GM23338 (cell line): ENCODE measurements at regions not wholly inside any gene's neighbourhood (a gene's known extent, or its start where the extent isn't known, plus 50 kb on each side); places are given as distances from the start of the nearest gene placed in this dataset.

Experiments used
- ATAC-seq: fragments of 200-7000 bp; cut with Tn5 transposase; 3 replicates; pipeline ENCODE4 v1.9.1; 2020
- DNase-seq: peaks from one replicate; pipeline ENCODE4 v3.0.0-alpha.2; 2015; ENCODE audit warnings: low spot score
- H2AFZ ChIP-seq: fragments of 200-600 bp; sonication (generic); 2 replicates; pipeline ENCODE4 v1.8.0; 2016; ENCODE audit warnings: antibody characterized with exemption, mild to moderate bottlenecking, moderate library complexity
- H3F3A ChIP-seq: fragments of 200-600 bp; sonication (generic); replicated peaks from 2 replicates; pipeline ENCODE4 v1.8.0; 2017; ENCODE audit warnings: antibody characterized with exemption, mixed run types, low read depth
- H3K27ac ChIP-seq: fragments of 200-600 bp; sonication (generic); 2 replicates; pipeline ENCODE4 v1.6.1; 2016; ENCODE audit warnings: low read depth
- H3K27me3 ChIP-seq: fragments of 200-600 bp; sonication (generic); 2 replicates; pipeline ENCODE4 v1.8.0; 2016; ENCODE audit warnings: mild to moderate bottlenecking, mixed run types, moderate library complexity; ENCODE audit not compliant: insufficient read depth
- H3K36me3 ChIP-seq: fragments of 200-600 bp; sonication (generic); 2 replicates; pipeline ENCODE4 v1.8.0; 2016; ENCODE audit warnings: mild to moderate bottlenecking; ENCODE audit not compliant: insufficient read depth
- H3K4me1 ChIP-seq: fragments of 200-600 bp; sonication (generic); 2 replicates; pipeline ENCODE4 v1.8.0; 2016; ENCODE audit warnings: mild to moderate bottlenecking, moderate library complexity; ENCODE audit not compliant: insufficient read depth
- H3K4me2 ChIP-seq: fragments of 200-600 bp; sonication (generic); 2 replicates; pipeline ENCODE4 v1.7.1; 2017; ENCODE audit warnings: mixed run types
- H3K4me3 ChIP-seq: fragments of 200-600 bp; sonication (generic); 2 replicates; pipeline ENCODE4 v1.6.1; 2016; ENCODE audit warnings: mixed run types
- H3K79me2 ChIP-seq: fragments of 200-600 bp; sonication (generic); replicated peaks from 2 replicates; pipeline ENCODE4 v1.8.0; 2017; ENCODE audit warnings: mild to moderate bottlenecking; ENCODE audit not compliant: insufficient read depth
- H3K9me2 ChIP-seq: fragments of 200-600 bp; sonication (generic); 2 replicates; pipeline ENCODE4 v1.8.0; 2017; ENCODE audit not compliant: insufficient read depth
- H4K20me1 ChIP-seq: fragments of 200-600 bp; sonication (generic); replicated peaks from 2 replicates; pipeline ENCODE4 v1.8.0; 2017; ENCODE audit warnings: mild to moderate bottlenecking; ENCODE audit not compliant: insufficient read depth
- H3K27ac Mint-ChIP-seq: 2 replicates; pipeline ENCODE4 v1.8.0; 2020; ENCODE audit warnings: inconsistent platforms, mild to moderate bottlenecking, moderate library complexity, mixed read lengths
- H3K27me3 Mint-ChIP-seq: 3 replicates; pipeline ENCODE4 v1.8.0; 2022; ENCODE audit warnings: low read depth, mild to moderate bottlenecking, moderate library complexity, mixed read lengths, inconsistent platforms; ENCODE audit not compliant: insufficient read depth, poor library complexity
- H3K36me3 Mint-ChIP-seq: 3 replicates; pipeline ENCODE4 v1.8.0; 2021; ENCODE audit warnings: low read depth, mild to moderate bottlenecking, inconsistent platforms, moderate library complexity, mixed read lengths
- H3K4me1 Mint-ChIP-seq: 3 replicates; pipeline ENCODE4 v1.8.0; 2020; ENCODE audit warnings: mild to moderate bottlenecking, inconsistent platforms, mixed read lengths
- H3K4me3 Mint-ChIP-seq: 3 replicates; pipeline ENCODE4 v1.8.0; 2021; ENCODE audit warnings: moderate library complexity, mild to moderate bottlenecking, inconsistent platforms, mixed read lengths
- H3K9me3 Mint-ChIP-seq: 3 replicates; pipeline ENCODE4 v1.8.0; 2020; ENCODE audit warnings: moderate library complexity, mild to moderate bottlenecking, inconsistent platforms, mixed read lengths
- EZH2 ChIP-seq: fragments of 200-600 bp; sonication (generic); IDR thresholded peaks from one replicate; pipeline ENCODE4 v1.8.0; 2017; ENCODE audit warnings: antibody characterized with exemption, mild to moderate bottlenecking, low read depth; ENCODE audit not compliant: unreplicated experiment
- EZH2phosphoT487 ChIP-seq: fragments of 200-600 bp; sonication (generic); IDR thresholded peaks from one replicate; pipeline ENCODE4 v1.8.1; 2018; ENCODE audit warnings: antibody characterized with exemption; ENCODE audit not compliant: unreplicated experiment
- JUNB ChIP-seq: IDR thresholded peaks from one replicate; pipeline ENCODE4 v1.6.1; 2016; ENCODE audit warnings: antibody characterized with exemption; ENCODE audit not compliant: unreplicated experiment
- NANOG ChIP-seq: IDR thresholded peaks from 2 replicates; pipeline ENCODE4 v1.6.1; 2016; ENCODE audit warnings: antibody characterized with exemption, borderline replicate concordance
- STAT1 ChIP-seq: IDR thresholded peaks from one replicate; pipeline ENCODE4 v1.6.1; 2016; ENCODE audit warnings: antibody characterized with exemption; ENCODE audit not compliant: unreplicated experiment
- ZNF114 ChIP-seq: fragments of 250-450 bp; sonication (Bioruptor Pico); IDR thresholded peaks from 2 replicates; pipeline ENCODE4 v1.5.0; 2020; ENCODE audit warnings: mild to moderate bottlenecking, moderate library complexity
- ZNF331 ChIP-seq: fragments of 250-450 bp; sonication (Bioruptor Pico); IDR thresholded peaks from 2 replicates; pipeline ENCODE4 v1.5.0; 2020; ENCODE audit warnings: low read depth, mild to moderate bottlenecking, moderate library complexity
- TF ChIP-seq, protein P1 (sequence below): fragments of 250-450 bp; sonication (Bioruptor Pico); IDR thresholded peaks from 2 replicates; pipeline ENCODE4 v1.5.0; 2020; ENCODE audit warnings: mild to moderate bottlenecking, moderate library complexity
- TF ChIP-seq, protein P2 (sequence below): IDR thresholded peaks from one replicate; pipeline ENCODE4 v1.6.1; 2018; ENCODE audit warnings: antibody characterized with exemption; ENCODE audit not compliant: unreplicated experiment
- TF ChIP-seq, protein P3 (sequence below): IDR thresholded peaks from 2 replicates; pipeline ENCODE4 v1.6.1; 2016; ENCODE audit warnings: antibody characterized with exemption

DNA sequence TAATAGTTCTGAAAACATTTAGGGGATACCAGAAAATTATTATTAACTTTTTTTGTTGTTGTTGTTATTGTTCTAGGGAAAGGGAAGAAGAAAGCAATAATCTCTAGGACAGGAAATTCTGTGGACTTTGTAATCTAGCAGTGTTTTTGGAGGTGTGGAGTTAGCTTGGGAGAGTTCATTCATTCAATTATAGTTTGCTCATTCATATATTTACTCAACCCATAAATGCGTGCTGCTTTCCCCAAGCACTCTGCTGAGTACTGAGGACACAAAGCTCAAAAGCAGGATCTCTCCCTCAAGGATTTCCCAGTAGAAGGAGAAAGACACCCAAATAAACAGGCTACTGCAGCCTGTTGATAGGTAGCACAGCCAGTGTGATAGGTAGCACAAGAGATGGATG is 984.3 kb downstream of the BCL11A start (continued):
- TF ChIP-seq, protein P1, sequence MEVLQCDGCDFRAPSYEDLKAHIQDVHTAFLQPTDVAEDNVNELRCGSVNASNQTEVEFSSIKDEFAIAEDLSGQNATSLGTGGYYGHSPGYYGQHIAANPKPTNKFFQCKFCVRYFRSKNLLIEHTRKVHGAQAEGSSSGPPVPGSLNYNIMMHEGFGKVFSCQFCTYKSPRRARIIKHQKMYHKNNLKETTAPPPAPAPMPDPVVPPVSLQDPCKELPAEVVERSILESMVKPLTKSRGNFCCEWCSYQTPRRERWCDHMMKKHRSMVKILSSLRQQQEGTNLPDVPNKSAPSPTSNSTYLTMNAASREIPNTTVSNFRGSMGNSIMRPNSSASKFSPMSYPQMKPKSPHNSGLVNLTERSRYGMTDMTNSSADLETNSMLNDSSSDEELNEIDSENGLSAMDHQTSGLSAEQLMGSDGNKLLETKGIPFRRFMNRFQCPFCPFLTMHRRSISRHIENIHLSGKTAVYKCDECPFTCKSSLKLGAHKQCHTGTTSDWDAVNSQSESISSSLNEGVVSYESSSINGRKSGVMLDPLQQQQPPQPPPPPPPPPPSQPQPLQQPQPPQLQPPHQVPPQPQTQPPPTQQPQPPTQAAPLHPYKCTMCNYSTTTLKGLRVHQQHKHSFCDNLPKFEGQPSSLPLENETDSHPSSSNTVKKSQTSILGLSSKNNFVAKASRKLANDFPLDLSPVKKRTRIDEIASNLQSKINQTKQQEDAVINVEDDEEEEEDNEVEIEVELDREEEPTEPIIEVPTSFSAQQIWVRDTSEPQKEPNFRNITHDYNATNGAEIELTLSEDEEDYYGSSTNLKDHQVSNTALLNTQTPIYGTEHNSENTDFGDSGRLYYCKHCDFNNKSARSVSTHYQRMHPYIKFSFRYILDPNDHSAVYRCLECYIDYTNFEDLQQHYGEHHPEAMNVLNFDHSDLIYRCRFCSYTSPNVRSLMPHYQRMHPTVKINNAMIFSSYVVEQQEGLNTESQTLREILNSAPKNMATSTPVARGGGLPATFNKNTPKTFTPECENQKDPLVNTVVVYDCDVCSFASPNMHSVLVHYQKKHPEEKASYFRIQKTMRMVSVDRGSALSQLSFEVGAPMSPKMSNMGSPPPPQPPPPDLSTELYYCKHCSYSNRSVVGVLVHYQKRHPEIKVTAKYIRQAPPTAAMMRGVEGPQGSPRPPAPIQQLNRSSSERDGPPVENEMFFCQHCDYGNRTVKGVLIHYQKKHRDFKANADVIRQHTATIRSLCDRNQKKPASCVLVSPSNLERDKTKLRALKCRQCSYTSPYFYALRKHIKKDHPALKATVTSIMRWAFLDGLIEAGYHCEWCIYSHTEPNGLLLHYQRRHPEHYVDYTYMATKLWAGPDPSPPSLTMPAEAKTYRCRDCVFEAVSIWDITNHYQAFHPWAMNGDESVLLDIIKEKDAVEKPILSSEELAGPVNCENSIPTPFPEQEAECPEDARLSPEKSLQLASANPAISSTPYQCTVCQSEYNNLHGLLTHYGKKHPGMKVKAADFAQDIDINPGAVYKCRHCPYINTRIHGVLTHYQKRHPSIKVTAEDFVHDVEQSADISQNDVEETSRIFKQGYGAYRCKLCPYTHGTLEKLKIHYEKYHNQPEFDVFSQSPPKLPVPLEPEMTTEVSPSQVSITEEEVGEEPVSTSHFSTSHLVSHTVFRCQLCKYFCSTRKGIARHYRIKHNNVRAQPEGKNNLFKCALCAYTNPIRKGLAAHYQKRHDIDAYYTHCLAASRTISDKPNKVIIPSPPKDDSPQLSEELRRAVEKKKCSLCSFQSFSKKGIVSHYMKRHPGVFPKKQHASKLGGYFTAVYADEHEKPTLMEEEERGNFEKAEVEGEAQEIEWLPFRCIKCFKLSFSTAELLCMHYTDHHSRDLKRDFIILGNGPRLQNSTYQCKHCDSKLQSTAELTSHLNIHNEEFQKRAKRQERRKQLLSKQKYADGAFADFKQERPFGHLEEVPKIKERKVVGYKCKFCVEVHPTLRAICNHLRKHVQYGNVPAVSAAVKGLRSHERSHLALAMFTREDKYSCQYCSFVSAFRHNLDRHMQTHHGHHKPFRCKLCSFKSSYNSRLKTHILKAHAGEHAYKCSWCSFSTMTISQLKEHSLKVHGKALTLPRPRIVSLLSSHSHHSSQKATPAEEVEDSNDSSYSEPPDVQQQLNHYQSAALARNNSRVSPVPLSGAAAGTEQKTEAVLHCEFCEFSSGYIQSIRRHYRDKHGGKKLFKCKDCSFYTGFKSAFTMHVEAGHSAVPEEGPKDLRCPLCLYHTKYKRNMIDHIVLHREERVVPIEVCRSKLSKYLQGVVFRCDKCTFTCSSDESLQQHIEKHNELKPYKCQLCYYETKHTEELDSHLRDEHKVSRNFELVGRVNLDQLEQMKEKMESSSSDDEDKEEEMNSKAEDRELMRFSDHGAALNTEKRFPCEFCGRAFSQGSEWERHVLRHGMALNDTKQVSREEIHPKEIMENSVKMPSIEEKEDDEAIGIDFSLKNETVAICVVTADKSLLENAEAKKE (CRISPR knock-in tag): no peak
- TF ChIP-seq EZH2phosphoT487: no peak
- no peak for TF ChIP-seq EZH2
- TF ChIP-seq ZNF114 (CRISPR knock-in tag): no peak
- TF ChIP-seq, protein P2, sequence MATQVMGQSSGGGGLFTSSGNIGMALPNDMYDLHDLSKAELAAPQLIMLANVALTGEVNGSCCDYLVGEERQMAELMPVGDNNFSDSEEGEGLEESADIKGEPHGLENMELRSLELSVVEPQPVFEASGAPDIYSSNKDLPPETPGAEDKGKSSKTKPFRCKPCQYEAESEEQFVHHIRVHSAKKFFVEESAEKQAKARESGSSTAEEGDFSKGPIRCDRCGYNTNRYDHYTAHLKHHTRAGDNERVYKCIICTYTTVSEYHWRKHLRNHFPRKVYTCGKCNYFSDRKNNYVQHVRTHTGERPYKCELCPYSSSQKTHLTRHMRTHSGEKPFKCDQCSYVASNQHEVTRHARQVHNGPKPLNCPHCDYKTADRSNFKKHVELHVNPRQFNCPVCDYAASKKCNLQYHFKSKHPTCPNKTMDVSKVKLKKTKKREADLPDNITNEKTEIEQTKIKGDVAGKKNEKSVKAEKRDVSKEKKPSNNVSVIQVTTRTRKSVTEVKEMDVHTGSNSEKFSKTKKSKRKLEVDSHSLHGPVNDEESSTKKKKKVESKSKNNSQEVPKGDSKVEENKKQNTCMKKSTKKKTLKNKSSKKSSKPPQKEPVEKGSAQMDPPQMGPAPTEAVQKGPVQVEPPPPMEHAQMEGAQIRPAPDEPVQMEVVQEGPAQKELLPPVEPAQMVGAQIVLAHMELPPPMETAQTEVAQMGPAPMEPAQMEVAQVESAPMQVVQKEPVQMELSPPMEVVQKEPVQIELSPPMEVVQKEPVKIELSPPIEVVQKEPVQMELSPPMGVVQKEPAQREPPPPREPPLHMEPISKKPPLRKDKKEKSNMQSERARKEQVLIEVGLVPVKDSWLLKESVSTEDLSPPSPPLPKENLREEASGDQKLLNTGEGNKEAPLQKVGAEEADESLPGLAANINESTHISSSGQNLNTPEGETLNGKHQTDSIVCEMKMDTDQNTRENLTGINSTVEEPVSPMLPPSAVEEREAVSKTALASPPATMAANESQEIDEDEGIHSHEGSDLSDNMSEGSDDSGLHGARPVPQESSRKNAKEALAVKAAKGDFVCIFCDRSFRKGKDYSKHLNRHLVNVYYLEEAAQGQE: no peak

DNA sequence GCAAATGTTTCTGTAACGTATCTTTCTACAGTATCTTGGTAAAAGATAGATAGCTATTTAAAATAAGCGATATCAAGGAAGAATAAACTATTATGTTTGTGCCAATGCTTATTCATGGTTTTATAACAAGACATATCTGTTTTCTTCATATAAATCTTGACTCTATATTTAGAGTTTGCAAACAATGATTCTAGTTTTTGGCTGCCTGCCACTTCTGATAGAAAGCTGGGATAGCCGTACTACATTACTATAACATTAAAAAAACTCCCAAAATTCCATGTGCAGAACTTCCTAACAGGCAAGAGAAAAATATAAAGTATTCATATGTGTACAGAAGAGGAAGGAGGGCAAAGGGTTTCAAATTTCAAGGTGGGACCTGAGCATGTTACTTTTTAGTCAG is 985.0 kb downstream of the BCL11A start:
- no peak for ATAC-seq
- TF ChIP-seq EZH2 (no peak), JUNB (no peak), ZNF114 (CRISPR knock-in tag) (no peak), STAT1 (no peak), EZH2phosphoT487 (no peak), NANOG (no peak), ZNF331 (CRISPR knock-in tag) (no peak)
- TF ChIP-seq, protein P3, sequence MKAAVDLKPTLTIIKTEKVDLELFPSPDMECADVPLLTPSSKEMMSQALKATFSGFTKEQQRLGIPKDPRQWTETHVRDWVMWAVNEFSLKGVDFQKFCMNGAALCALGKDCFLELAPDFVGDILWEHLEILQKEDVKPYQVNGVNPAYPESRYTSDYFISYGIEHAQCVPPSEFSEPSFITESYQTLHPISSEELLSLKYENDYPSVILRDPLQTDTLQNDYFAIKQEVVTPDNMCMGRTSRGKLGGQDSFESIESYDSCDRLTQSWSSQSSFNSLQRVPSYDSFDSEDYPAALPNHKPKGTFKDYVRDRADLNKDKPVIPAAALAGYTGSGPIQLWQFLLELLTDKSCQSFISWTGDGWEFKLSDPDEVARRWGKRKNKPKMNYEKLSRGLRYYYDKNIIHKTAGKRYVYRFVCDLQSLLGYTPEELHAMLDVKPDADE: no peak
- TF ChIP-seq, protein P2: no peak

More for the DNA sequence above, 985.0 kb downstream of the BCL11A start:
- Histone ChIP-seq H4K20me1 (no peaks in the 10 kb centered on the region), H3K36me3 (no peaks in the 10 kb centered on the region), H3K79me2 (no peaks in the 10 kb centered on the region), H3K27me3 (no peaks in the 10 kb centered on the region), H2AFZ (no peak overlapping the region), H3K9me2 (no peaks in the 10 kb centered on the region; the same call in 1 of the 2 replicates), H3K4me3 (no peak overlapping the region), H3F3A (no peaks in the 10 kb centered on the region), H3K4me1 (no peaks in the 10 kb centered on the region), H3K27ac (no peak overlapping the region), H3K4me2 (no peak overlapping the region)
- no peaks in the 10 kb centered on the region for H3K36me3 Mint-ChIP-seq
- DNase-seq: no peak
- H3K4me1 Mint-ChIP-seq: peaks cover 6% of the 10 kb centered on the region
- no peak overlapping the region for H3K27ac Mint-ChIP-seq
- H3K4me3 Mint-ChIP-seq: no peak overlapping the region
- H3K9me3 Mint-ChIP-seq: no peaks in the 10 kb centered on the region
- H3K27me3 Mint-ChIP-seq: peaks cover 3% of the 10 kb centered on the region
